ENCODE measurements at regions not wholly inside any gene's neighbourhood (a gene's known extent, or its start where the extent isn't known, plus 50 kb on each side); places are given as distances from the start of the nearest gene placed in this dataset.

DNA sequence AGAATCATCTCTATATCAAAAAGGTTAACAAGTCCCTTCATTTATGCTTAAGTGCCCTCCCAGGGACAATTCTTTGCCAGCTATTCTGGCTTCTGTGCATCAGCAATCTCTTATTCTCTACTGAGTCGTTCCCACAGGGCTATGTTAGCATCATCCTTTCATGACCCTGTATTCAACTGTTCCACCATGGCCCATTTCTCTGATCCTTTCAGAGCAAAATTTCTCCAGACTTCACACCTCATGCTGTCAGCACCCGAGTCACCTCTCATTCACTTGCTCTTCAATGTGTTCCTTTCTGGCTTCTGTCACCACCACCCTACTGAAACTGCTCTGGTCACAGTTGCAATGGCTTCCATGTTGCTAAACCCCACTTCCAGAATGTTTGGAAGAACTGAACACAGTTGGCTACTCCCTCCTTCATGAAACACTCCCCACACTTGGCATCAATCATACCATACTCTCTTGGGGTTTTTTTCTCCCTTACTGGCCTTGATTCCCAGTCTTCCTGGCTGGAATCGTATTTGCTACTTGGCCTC is 159.5 kb upstream of the HMGA2 start:
- TF ChIP-seq POLR2A (IDR thresholded peaks at IDR 0.05; ENCODE audit: borderline replicate concordance, extremely low read depth, insufficient read depth, insufficient read length) (no peak), EZH2 (IDR thresholded peaks at IDR 0.05) (no peak)

Measured in HCT116 (cell line).